ENCODE measurements at regions not wholly inside any gene's neighbourhood (a gene's known extent, or its start where the extent isn't known, plus 50 kb on each side); places are given as distances from the start of the nearest gene placed in this dataset.

DNA sequence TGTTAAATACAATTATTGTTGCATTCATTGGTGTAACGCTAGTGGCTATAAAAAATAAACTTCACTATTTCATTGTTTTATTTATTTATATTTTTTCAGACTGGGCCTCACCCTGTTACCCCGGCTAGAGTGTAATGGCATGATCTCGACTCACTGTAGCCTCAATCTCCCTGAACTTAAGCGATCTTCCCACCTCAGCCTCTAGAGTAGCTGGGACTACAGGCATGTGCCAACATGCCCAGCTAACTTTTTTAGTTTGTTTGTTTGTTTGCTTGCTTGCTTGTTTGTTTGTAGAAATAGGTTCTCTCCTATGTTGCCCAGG lies 387.4 kb upstream of the PTBP2 start:
- no peak for TF ChIP-seq POLR2AphosphoS5 (IDR thresholded peaks at IDR 0.05)
- TF ChIP-seq CTCF (IDR thresholded peaks at IDR 0.05): no peak
- TF ChIP-seq POLR2A (IDR thresholded peaks at IDR 0.05; ENCODE audit: low read depth): no peak
- TF ChIP-seq EP300 (IDR thresholded peaks at IDR 0.05): no peak
